ENCODE measurements at regions not wholly inside any gene's neighbourhood (a gene's known extent, or its start where the extent isn't known, plus 50 kb on each side); places are given as distances from the start of the nearest gene placed in this dataset.
"Not testable (repeated sequence)": the region's sequence is repeated elsewhere in the genome, so short reads cannot be mapped to it uniquely, and the experiment has no call there.

DNA sequence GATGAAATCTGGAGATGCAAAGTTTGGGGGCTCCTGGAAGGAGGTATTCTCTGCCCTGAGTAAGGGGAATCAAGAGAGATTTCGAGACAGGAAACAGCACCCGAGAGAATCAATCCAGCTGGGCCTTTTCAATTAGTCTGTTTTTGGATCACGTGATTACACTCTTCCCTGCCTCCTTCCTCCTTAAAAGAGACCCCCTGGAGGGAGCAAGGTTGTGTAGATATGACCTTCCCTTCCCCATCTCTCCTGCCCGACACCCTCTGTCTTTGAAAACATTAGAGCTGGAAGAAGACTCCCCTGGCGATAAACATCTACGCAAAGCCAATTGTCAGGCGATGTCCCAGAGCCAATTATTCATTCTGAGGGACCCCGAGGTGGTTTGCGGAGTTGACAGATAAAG, 407.9 kb downstream of the MIAT start:
- DNase-seq = no peak

- no peak for DNase-seq
These were observed 409.5 kb downstream of the MIAT start for GRCh38 chr22:27066856-27067255.

GRCh38 chr22:27068121-27068520, 410.7 kb downstream of the MIAT start:
- DNase-seq = no peak

DNA sequence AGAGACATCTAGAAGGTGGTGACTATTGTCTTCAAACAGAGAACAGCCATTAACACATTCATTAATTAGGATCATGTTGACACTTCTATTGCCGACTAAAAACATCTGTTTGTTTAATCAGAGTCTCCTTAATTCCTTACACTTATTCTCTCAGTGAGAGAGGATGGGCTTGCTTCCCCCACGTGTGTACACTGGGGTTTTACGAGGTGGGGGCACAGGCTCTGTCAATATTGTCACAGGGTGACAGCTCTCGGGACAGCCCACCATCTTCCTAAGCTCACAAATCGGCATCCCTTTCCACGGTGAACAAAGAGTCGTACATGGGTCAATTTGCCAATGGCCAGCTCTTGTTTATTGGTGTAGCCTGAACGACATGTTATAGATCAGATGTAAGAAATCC, 413.2 kb downstream of the MIAT start:
- no peak for DNase-seq

- no peak for DNase-seq
These were observed 416.4 kb downstream of the MIAT start for GRCh38 chr22:27073601-27074425.

DNA sequence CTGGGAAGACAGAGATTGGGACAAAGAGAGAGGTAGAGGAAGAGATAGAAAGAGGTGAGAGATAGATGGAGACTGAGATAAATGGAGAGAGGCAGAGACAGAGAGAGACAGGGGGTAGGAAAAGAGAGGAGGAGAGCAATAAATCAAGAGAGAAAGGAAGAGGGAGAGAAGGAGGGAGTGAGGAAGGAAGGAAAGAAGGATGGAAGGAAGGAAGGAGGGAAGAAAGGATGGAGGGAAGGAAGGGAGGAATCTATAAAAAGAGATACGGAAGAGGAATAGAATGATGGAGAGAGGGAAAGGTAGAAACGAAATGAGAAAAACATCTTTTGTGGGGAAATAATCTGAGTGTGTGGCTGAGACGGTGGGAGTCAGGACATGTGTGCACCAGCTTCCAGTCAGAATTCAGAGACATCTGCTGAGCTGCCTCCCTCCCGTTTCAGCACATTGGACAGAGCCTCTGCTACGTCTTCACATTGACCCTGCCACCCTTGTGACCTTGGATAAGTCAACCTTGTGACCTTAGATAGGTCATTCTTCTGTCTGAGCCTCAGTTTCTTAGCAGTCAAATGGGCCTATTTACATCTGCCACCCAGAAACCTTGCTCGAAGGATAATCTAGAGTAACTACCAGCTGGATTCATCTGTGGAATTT, 417.8 kb downstream of the MIAT start:
- no peak for DNase-seq

DNA sequence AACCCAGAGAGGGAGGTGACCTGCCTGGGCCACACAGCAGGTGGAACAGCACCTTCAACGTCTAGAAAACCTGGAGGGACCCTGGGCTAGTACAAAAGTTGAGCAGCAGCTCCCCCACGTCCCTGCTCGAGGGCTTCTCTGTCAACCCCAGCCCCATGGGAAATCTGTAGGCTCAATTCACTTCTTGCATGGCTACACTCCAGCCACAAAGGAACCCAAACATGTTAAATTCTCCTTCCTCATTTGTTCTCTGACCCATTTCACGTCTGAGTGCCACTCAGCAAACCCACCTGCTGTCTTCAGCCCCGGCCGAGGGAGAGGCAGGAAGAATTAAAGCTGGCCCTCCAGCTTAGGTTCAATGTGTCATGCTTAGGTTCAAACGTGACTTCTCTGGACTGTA, 418.5 kb downstream of the MIAT start:
- no peak for DNase-seq

DNA sequence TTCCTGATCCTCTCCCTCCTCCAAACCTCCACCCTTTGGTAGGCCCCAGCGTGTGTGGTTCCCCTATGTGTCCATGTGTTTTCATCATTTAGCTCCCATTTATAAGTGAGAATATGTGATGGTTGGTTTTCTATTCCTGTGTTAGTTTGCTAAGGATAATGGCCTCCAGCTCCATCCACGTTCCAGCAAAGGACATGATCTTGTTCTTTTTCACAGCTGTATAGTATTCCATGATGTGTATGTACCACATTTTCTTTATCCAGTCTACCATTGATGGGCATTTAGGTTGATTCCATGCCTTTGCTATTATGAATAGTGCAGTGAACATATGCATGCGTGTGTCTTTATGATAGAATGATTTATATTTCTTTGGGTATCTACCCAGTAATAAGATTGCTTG, 420.7 kb downstream of the MIAT start:
- not testable (repeated sequence) for DNase-seq

DNA sequence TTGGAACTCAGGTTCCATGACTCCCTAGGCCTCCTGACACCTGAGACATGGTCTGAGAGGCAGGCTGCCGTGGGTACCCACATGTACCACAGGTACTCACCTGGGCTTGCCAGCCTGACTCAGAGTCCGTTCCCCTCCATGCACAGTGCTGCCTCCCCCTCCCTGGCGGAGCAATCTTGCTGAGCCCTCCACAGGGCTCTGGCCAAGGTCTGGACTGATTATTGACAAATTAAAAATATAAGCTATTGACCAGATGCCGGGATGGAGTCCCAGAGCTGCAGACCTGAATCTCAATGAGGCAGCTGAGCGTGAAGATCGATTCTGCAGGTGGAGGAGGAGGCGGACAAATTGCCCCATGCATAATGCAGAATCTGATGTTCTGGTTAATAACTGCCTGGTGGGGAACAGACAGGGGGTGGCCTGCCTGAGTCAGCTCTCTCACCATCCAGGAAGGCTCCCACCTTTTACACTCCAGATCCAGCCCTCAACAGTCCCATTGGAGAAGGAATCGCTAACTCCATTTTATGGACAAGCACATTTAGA, 422.7 kb downstream of the MIAT start:
- DNase-seq = no peak

DNA sequence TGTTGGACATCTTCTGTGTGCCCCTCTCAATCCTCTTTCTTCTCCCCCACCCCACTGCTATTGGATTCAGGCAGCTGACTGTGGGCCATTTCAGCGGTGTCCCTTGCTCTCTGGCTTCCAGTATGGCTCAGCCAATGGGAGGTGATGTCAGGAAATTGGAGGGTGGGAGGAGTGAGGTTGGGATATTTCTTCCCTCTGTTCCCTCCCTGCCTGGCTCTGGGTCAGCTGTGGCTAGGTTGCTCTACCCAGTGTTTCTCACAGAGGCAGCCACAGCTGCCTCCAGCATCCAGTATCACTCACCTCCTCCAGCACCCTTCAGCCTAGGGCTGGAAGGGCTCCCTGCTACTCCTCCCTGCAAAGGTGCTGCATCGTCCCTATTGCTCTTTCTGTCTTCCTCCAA, 423.5 kb downstream of the MIAT start:
- DNase-seq = no peak

DNA sequence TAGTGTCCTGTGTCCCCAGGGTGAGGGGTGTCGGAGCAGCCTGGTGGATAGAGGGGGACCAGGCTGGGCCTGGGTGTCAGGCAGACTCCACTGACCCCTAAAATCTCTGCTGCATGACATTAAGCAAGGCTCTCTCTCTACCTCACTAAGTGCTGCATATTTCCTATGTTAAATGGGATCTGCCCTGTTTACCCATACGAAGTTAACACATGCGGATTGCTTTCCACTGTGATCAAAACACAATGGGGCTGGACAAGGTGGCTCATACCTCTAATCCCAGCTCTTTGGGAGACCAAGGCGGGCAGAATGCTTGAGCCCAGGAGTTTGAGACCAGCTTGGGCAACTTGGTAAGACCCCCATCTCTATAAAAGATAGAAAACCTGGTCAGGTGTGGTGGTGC, 426.2 kb downstream of the MIAT start:
- no peak for DNase-seq

- no peak for DNase-seq
These were observed 426.7 kb downstream of the MIAT start for GRCh38 chr22:27084130-27084529.

DNA sequence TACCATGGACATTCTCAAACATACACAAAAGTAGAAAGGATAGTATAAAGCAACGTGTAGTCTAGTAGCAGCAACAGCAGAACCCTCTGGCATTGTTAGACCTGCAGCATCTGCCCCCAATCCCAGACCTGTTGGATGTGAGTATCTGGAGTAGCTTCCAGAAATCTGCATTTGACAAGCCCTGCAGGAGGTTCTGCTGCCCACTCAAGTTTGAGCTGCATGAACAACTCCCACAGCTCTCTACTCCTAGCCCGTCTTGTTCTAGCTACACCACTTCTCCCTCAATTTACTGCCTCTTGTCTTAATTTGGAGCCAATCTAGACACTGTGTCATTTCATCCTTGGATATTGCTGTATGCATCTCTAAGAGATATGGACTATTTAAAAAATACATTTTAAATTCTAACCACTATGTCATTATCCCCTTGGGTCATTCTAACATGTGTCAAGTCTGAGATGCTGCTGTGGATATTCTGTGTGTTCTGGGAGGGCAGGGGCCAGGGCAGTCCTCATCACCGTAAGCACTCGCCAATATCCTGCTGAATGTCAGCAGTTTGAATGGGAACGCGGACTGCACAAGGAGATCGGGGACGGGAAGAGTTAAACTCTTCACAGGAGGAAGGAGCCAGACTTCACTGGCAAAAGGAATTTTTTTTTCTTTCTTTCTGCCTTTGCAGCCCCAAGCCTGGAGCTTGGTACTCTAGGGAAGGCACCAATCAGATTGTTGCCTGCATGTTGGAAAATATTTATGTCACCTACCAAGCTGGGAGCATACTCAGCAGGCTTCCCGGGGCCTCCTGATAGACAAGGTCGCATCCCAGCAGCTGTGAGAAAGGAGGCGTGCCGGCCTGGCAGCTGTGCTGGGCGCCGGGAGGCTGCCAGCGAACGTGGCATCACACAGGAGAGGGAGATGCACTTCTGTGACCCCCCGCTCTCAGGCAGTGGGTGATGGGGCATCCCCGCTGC, 429.0 kb downstream of the MIAT start:
- no peak for DNase-seq

- DNase-seq = no peak
These were observed 429.7 kb downstream of the MIAT start for GRCh38 chr22:27087051-27087450.

- DNase-seq = no peak
These were observed 430.6 kb downstream of the MIAT start for GRCh38 chr22:27088026-27088425.

GRCh38 chr22:27089264-27089663, 431.9 kb downstream of the MIAT start:
- no peak for DNase-seq

- no peak for DNase-seq
These were observed 433.2 kb downstream of the MIAT start for GRCh38 chr22:27090611-27091011.

DNA sequence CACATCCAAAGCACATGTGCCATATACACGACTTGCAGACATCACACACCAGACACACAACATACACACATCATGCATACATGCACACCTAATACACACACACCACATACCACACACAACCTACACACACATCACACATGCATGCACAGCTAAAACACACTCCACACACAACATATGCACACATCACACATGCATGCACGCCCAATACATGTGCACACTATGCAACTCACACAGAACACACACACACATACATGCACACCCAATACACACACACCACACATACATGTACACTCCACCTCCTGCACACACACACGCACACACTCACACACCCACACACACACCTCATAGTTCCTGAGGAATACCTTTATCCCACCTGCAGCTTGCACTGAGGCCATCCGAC, 436.0 kb downstream of the MIAT start:
- DNase-seq = no peak

DNA sequence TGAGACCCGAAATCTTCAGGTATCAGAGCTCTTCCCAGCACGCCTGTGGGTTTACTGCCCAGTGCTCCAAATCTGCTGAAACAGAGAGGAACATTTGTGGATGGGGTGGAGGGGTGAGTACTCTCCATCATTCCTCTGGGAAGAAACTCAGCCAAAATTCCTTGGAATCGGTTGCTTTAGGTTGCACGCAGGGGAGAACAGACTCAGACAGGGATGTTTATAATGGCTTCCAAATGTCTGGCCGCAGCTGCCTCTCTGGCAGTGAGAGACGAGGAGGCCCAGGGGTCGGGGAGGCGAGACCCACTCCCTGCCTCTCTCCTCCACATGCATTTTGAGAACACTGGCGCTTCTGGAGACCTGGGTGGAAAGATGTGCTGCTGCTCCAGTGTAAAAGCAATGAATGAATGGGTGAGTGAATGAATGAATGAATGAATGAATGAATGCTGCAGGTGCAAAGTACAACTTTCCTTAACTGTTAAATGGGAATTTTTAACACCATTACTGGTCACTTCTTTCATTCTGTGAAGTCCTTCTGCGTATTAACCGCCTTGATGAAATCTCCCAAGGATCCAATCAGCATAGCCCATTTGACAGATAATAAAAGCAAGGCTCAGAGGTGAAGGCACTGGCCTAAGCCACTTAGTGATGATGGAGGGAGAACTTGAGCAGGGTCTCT, 437.4 kb downstream of the MIAT start:
- peak; percentile 93 for DNase-seq

DNA sequence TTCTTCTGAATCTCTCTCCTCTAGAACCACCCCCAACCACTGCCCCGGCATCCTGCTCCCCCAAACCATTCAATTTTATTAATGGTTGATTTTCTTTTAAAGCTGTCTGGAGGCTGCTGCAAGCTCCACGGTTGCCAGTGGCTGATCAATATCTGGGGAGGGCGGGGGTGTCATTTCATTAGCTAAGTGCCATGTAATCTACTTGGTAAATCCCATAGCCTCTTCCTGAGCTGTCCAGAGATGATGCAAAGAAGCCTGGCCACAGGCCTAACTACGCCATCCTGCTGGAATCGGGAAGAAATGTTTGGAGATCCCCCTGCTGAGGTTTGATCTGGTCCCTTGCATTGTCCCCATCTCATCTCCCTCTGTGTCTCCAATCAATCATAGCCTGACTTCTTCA, 440.1 kb downstream of the MIAT start:
- DNase-seq = no peak

DNA sequence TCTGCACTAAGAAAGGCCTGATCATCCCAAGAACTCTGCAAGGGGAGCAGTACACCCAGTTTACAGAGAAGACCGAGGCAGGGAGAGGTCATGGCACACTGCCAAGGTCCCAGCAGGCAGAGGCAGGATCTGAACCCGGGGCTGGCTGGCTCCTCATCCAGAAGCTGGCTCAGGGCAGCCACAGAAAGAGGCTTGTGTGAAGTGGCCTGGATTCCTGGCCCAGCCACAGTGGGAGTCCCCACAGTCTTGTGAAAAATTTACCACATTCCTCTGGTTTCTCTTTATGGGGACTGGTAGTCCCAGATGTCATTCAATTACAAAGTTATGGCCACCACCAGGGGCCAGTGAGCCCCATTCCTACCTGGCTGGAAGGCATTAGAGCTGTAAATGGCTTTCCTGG, 440.5 kb downstream of the MIAT start:
- no peak for DNase-seq
